Hepatocyte (in vitro differentiated cells): ENCODE measurements at regions not wholly inside any gene's neighbourhood (a gene's known extent, or its start where the extent isn't known, plus 50 kb on each side); places are given as distances from the start of the nearest gene placed in this dataset.

Source experiments
- DNase-seq: peaks from one replicate; pipeline ENCODE4 v3.0.0-alpha.2; 2016; ENCODE audit warnings: low spot score
- H2AFZ ChIP-seq: fragments of 200-600 bp; sonication (generic); 2 replicates; pipeline ENCODE4 v1.6.0; 2016; ENCODE audit warnings: antibody characterized with exemption, mild to moderate bottlenecking
- H3K27ac ChIP-seq: fragments of 200-600 bp; sonication (generic); 2 replicates; pipeline ENCODE4 v1.5.1; 2016; ENCODE audit warnings: mild to moderate bottlenecking
- H3K27me3 ChIP-seq: fragments of 200-600 bp; sonication (generic); 2 replicates; pipeline ENCODE4 v1.6.1; 2016
- H3K36me3 ChIP-seq: fragments of 200-600 bp; sonication (generic); replicated peaks from 2 replicates; pipeline ENCODE4 v1.5.1; 2016; ENCODE audit warnings: low read depth; ENCODE audit not compliant: insufficient read depth
- H3K4me1 ChIP-seq: fragments of 200-600 bp; sonication (generic); 2 replicates; pipeline ENCODE4 v1.5.1; 2016; ENCODE audit warnings: mild to moderate bottlenecking, moderate library complexity; ENCODE audit not compliant: insufficient read depth
- H3K4me2 ChIP-seq: fragments of 200-600 bp; sonication (generic); 2 replicates; pipeline ENCODE4 v1.6.0; 2016
- H3K4me3 ChIP-seq: fragments of 200-600 bp; sonication (generic); 2 replicates; pipeline ENCODE4 v1.5.1; 2016; ENCODE audit warnings: mild to moderate bottlenecking
- H3K79me2 ChIP-seq: fragments of 200-600 bp; sonication (generic); 2 replicates; pipeline ENCODE4 v1.6.0; 2017; ENCODE audit warnings: mild to moderate bottlenecking
- H3K9me2 ChIP-seq: fragments of 200-600 bp; sonication (generic); replicated peaks from 2 replicates; pipeline ENCODE4 v1.6.0; 2017; ENCODE audit warnings: mild to moderate bottlenecking; ENCODE audit not compliant: insufficient read depth
- H3K9me3 ChIP-seq: fragments of 200-600 bp; sonication (generic); 2 replicates; pipeline ENCODE4 v1.5.1; 2016; ENCODE audit warnings: low read depth, mild to moderate bottlenecking
- H4K20me1 ChIP-seq: fragments of 200-600 bp; sonication (generic); 2 replicates; pipeline ENCODE4 v1.6.0; 2016; ENCODE audit warnings: mild to moderate bottlenecking; ENCODE audit not compliant: insufficient read depth, poor library complexity, severe bottlenecking
- CTCF ChIP-seq: fragments of 200-600 bp; sonication (generic); IDR thresholded peaks from 2 replicates; pipeline ENCODE4 v1.5.1; 2016; ENCODE audit warnings: antibody characterized with exemption, mild to moderate bottlenecking; ENCODE audit not compliant: poor library complexity
- EZH2 ChIP-seq: fragments of 200-600 bp; sonication (generic); IDR thresholded peaks from 2 replicates; pipeline ENCODE4 v1.6.1; 2016; ENCODE audit warnings: antibody characterized with exemption, mild to moderate bottlenecking, borderline replicate concordance
- EZH2phosphoT487 ChIP-seq: fragments of 200-600 bp; sonication (generic); IDR thresholded peaks from one replicate; pipeline ENCODE4 v1.6.1; 2018; ENCODE audit warnings: antibody characterized with exemption, mild to moderate bottlenecking, low read depth, moderate library complexity; ENCODE audit not compliant: unreplicated experiment, severe bottlenecking
- WGBS: methylation state at CpG from one replicate; pipeline ENCODE4 v1.1.6; 2016; ENCODE audit warnings: low lambda C conversion rate; ENCODE audit errors: missing lambda C conversion rate; 5-methylcytosine and 5-hydroxymethylcytosine counted together

- peaks cover 8% of the 10 kb centered on the region for H3K4me1 ChIP-seq
- no peaks in the 10 kb centered on the region for H3K36me3 ChIP-seq
- H3K9me3 ChIP-seq, result no peaks in the 10 kb centered on the region
- no peaks in the 10 kb centered on the region for H4K20me1 ChIP-seq
- no peak overlapping the region for H2AFZ ChIP-seq
- no peak overlapping the region for H3K4me3 ChIP-seq
- no peak for TF ChIP-seq EZH2
- no peak for TF ChIP-seq CTCF
- TF ChIP-seq EZH2phosphoT487, result no peak
- WGBS, result 61% methylated on average over 2 of the region's 2 CpGs
- no peak overlapping the region for H3K4me2 ChIP-seq
- H3K79me2 ChIP-seq, result no peaks in the 10 kb centered on the region
- DNase-seq, result no peak
- no peaks in the 10 kb centered on the region for H3K9me2 ChIP-seq
- H3K27ac ChIP-seq, result no peak overlapping the region
- H3K27me3 ChIP-seq, result no peaks in the 10 kb centered on the region
Measured at GRCh38 chr3:55200906-55201305, 273.0 kb upstream of the LRTM1 start.

- TF ChIP-seq EZH2 (no peak), EZH2phosphoT487 (no peak), CTCF (no peak)
- WGBS, result 75% methylated on average over 4 of the region's 4 CpGs
- no peak overlapping the region for H2AFZ ChIP-seq
- H3K79me2 ChIP-seq, result no peaks in the 10 kb centered on the region
- H3K9me2 ChIP-seq, result no peaks in the 10 kb centered on the region
- H3K9me3 ChIP-seq, result no peaks in the 10 kb centered on the region
- no peak overlapping the region for H3K4me2 ChIP-seq
- H3K4me3 ChIP-seq, result no peak overlapping the region
- no peaks in the 10 kb centered on the region for H4K20me1 ChIP-seq
- DNase-seq, result peak; percentile 51
- H3K36me3 ChIP-seq, result no peaks in the 10 kb centered on the region
- H3K27ac ChIP-seq, result no peak overlapping the region
- H3K4me1 ChIP-seq, result peaks cover 3% of the 10 kb centered on the region
- no peaks in the 10 kb centered on the region for H3K27me3 ChIP-seq
Measured at GRCh38 chr3:55198554-55198953, 270.7 kb upstream of the LRTM1 start.

GRCh38 chr3:55197021-55197420, 269.2 kb upstream of the LRTM1 start:
- Histone ChIP-seq H3K36me3 (no peaks in the 10 kb centered on the region), H3K4me1 (no peaks in the 10 kb centered on the region), H3K4me2 (no peak overlapping the region), H3K9me3 (no peaks in the 10 kb centered on the region), H3K79me2 (no peaks in the 10 kb centered on the region), H3K27me3 (no peaks in the 10 kb centered on the region), H3K27ac (no peak overlapping the region), H2AFZ (no peak overlapping the region), H3K4me3 (no peak overlapping the region), H4K20me1 (no peaks in the 10 kb centered on the region), H3K9me2 (no peaks in the 10 kb centered on the region)
- no peak for DNase-seq
- WGBS, result 100% methylated on average over 2 of the region's 2 CpGs
- no peak for TF ChIP-seq EZH2phosphoT487
- TF ChIP-seq EZH2, result no peak
- no peak for TF ChIP-seq CTCF

GRCh38 chr3:55196495-55196894, 268.6 kb upstream of the LRTM1 start:
- Histone ChIP-seq H3K36me3 (no peaks in the 10 kb centered on the region), H3K27me3 (no peaks in the 10 kb centered on the region), H4K20me1 (no peaks in the 10 kb centered on the region), H3K27ac (no peak overlapping the region), H3K4me2 (no peak overlapping the region), H3K9me2 (no peaks in the 10 kb centered on the region), H3K4me3 (no peak overlapping the region), H3K9me3 (no peaks in the 10 kb centered on the region), H2AFZ (no peak overlapping the region), H3K79me2 (no peaks in the 10 kb centered on the region), H3K4me1 (no peaks in the 10 kb centered on the region)
- DNase-seq, result no peak
- 47% methylated on average over 1 of the region's 1 CpG for WGBS
- no peak for TF ChIP-seq CTCF
- TF ChIP-seq EZH2, result no peak
- TF ChIP-seq EZH2phosphoT487, result no peak
